Right lobe of liver (tissue), 6 donors: ENCODE measurements at regions not wholly inside any gene's neighbourhood (a gene's known extent, or its start where the extent isn't known, plus 50 kb on each side); places are given as distances from the start of the nearest gene placed in this dataset.
"Not testable (repeated sequence)": the region's sequence is repeated elsewhere in the genome, so short reads cannot be mapped to it uniquely, and the experiment has no call there.

ENCODE experiments used
- ATAC-seq, 4 donors: fragments of 200-7000 bp; cut with Tn5 transposase; one replicate each; pipeline ENCODE4 v1.9.1; 2020; ENCODE audit warnings: mild to moderate bottlenecking in 4 of 4, moderate library complexity in 4 of 4
- DNase-seq, 3 donors: peaks; one replicate each; pipeline ENCODE4 v3.0.0-alpha.2; 2020
- H3K27ac ChIP-seq, 3 donors: fragments of 200-600 bp; one replicate each; pipeline ENCODE4 v1.8.0; 2022
- H3K27me3 ChIP-seq, 2 donors: fragments of 200-600 bp; one replicate each; pipeline ENCODE4 v1.8.0; 2022
- H3K36me3 ChIP-seq, 4 donors: fragments of 200-600 bp; sonication (generic) in 1 of 4; one replicate each; pipeline versions ENCODE4 v1.5.1 to v1.8.0; 2017 to 2022; ENCODE audit warnings: control low read depth in 1 of 4
- H3K4me1 ChIP-seq, 4 donors: fragments of 200-600 bp; sonication (generic) in 1 of 4; one replicate each; pipeline versions ENCODE4 v1.5.1 to v1.8.0; 2017 to 2022; ENCODE audit warnings: control low read depth in 1 of 4
- H3K4me3 ChIP-seq, 3 donors: fragments of 200-600 bp; one replicate each; pipeline ENCODE4 v1.8.0; 2022
- H3K9me3 ChIP-seq, 4 donors: fragments of 200-600 bp; sonication (generic) in 1 of 4; one replicate each; pipeline versions ENCODE4 v1.5.1 to v1.8.0; 2017 to 2022; ENCODE audit warnings: control low read depth in 1 of 4
- CTCF ChIP-seq, 4 donors: fragments of 200-600 bp in 3 of 4; fragments of 450-650 bp in 1 of 4; IDR thresholded peaks; one replicate each; pipeline versions ENCODE4 v1.5.1 to v1.8.0; 2016 to 2022; ENCODE audit warnings: antibody characterized with exemption in 4 of 4, mild to moderate bottlenecking in 2 of 4
- POLR2A ChIP-seq: fragments of 450-650 bp; IDR thresholded peaks from one replicate; pipeline ENCODE4 v1.6.1; 2017; ENCODE audit warnings: antibody characterized with exemption, mild to moderate bottlenecking
- WGBS: methylation state at CpG from one replicate; pipeline ENCODE4 v1.1.6; 2018; ENCODE audit warnings: low coverage, low lambda C conversion rate; ENCODE audit not compliant: insufficient coverage; ENCODE audit errors: missing lambda C conversion rate; 5-methylcytosine and 5-hydroxymethylcytosine counted together
- intact Hi-C, 2 donors: fragments of 100-400 bp; cut with DNase I; formaldehyde crosslinking; loops; one replicate each; pipeline versions ENCODE4 v1.11.2 to v1.14.1; 2022
- donor health status: DM: no; HTN: yes; CAD: no.
- donor health status: DM: no; HTN: no; CAD: no.
- donor health status: DM: no; HTN: no; CAD: no.
- donor health status: DM: no; HTN: yes; CAD: no.
- donor health status: DM: no; HTN: yes; CAD: no.

GRCh38 chr5:68849906-68850305, 243.9 kb upstream of the SLC30A5 start:
- no peak for ATAC-seq
- H3K36me3 ChIP-seq: no peaks in the 10 kb centered on the region
- intact Hi-C loops: no loop called here

DNA sequence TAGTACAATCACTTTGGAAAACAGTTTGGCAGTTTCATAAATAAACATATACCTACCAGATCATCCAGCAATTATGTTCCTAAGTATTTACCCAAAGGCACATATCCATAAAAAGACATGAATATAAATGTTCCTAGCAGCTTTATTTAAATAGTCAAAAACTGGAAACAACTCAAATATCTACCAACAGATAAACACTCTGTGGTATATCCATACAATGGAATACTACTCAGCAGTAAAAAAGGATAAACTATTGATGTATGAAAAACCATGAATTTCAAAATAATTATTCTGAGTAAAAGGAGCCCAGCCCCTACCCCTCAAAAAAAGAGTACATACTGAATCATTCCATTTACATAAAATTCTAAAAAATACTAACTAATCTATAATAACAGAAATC, 232.7 kb upstream of the SLC30A5 start:
- no peaks in the 10 kb centered on the region for H3K4me1 ChIP-seq
- no peaks in the 10 kb centered on the region for H3K27me3 ChIP-seq
- TF ChIP-seq CTCF (IDR thresholded peaks at IDR 0.05) (no peak), POLR2A (no peak)
- ATAC-seq (no peak), DNase-seq (no peak)
- intact Hi-C loops: no loop called here
- no peaks in the 10 kb centered on the region for H3K36me3 ChIP-seq
- no peak overlapping the region for H3K4me3 ChIP-seq
- no peaks in the 10 kb centered on the region for H3K9me3 ChIP-seq
- no peak overlapping the region for H3K27ac ChIP-seq

More at GRCh38 chr5:68849906-68850305, 243.9 kb upstream of the SLC30A5 start:
- no peak for TF ChIP-seq POLR2A
- no peak for TF ChIP-seq CTCF (IDR thresholded peaks at IDR 0.05)
- no peaks in the 10 kb centered on the region for H3K27me3 ChIP-seq
- H3K4me1 ChIP-seq: no peaks in the 10 kb centered on the region
- WGBS: 92% methylated on average over 1 of the region's 1 CpG
- H3K27ac ChIP-seq: no peak overlapping the region
- DNase-seq: no peak
- no peaks in the 10 kb centered on the region for H3K9me3 ChIP-seq
- no peak overlapping the region for H3K4me3 ChIP-seq

DNA sequence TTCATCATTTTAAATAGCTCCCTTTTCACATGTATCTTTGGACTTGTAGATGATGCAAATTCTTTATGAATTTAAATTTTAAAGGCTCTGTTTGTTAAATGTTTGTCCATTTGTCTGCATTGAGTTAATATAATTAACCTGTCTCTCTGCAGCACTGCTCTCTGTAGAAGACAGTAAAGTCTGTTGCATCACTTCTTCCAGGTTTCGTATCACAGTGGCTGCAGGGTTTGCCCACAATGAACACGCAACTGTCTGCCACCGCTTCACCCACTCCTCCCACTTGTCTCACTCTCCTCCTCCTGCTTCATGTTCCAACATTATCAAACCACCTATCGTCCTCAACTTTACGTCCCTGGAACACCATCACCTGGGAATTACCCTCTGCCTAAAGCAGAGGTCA, 231.3 kb upstream of the SLC30A5 start:
- TF ChIP-seq POLR2A: no peak
- TF ChIP-seq CTCF (IDR thresholded peaks at IDR 0.05): no peak
- H3K27me3 ChIP-seq: no peaks in the 10 kb centered on the region
- H3K36me3 ChIP-seq: no peaks in the 10 kb centered on the region
- H3K9me3 ChIP-seq: no peaks in the 10 kb centered on the region
- WGBS: 87% methylated on average over 5 of the region's 5 CpGs
- H3K27ac ChIP-seq: no peak overlapping the region
- intact Hi-C loops: no loop called here
- H3K4me1 ChIP-seq: no peaks in the 10 kb centered on the region
- H3K4me3 ChIP-seq: no peak overlapping the region
- no peak for DNase-seq
- no peak for ATAC-seq

- H3K4me1 ChIP-seq, H3K4me3 ChIP-seq, intact Hi-C loops, H3K27me3 ChIP-seq, DNase-seq, H3K9me3 ChIP-seq, H3K36me3 ChIP-seq, H3K27ac ChIP-seq, ATAC-seq: not testable (repeated sequence)
- 89% methylated on average over 5 of the region's 11 CpGs for WGBS
These were observed 228.6 kb upstream of the SLC30A5 start for GRCh38 chr5:68865192-68865591.

DNA sequence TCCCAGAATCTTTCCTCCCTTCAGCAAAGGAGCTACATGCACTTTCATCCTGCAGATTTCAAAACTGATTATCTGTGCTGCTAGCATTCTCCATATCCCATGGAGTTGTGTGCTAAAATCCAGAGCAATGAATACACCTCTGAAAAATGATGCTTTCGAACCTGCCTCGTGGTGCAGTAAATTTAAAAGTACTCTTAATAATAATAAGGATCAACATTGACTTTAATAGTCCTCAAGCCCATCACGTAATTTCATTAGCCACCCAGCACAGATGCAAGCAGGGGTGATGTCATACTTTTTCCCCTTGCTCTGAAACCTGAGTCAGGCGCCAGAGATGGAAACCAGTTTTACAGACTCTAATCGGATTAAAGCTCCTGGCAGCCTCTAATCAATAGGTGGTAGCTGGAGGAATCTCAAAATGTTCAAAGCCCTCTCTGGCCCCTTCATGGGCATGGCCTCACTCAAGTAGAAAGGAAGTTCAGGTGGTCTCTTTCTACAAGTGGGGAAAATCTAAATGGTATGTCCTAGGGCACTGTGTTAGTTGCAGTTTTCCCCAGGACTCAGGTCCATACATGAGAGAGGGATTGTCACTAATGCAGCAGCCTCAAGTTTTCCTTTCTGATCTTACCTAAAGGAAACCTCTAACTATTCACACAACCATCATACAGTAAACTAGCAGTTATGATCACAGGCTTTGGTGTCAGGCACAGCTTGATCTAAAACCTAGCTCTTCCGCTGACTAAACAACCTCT, 221.6 kb upstream of the SLC30A5 start:
- H3K9me3 ChIP-seq: no peaks in the 10 kb centered on the region
- TF ChIP-seq POLR2A (no peak), CTCF (IDR thresholded peaks at IDR 0.05) (no peak)
- intact Hi-C loops: no loop called here
- no peak for DNase-seq
- no peaks in the 10 kb centered on the region for H3K27me3 ChIP-seq
- no peak overlapping the region for H3K4me3 ChIP-seq
- H3K27ac ChIP-seq: no peak overlapping the region
- H3K4me1 ChIP-seq: no peaks in the 10 kb centered on the region
- H3K36me3 ChIP-seq: no peaks in the 10 kb centered on the region
- no peak for ATAC-seq
- 76% methylated on average over 6 of the region's 6 CpGs for WGBS
